Spleen (tissue), 7 donors: ENCODE measurements at regions not wholly inside any gene's neighbourhood (a gene's known extent, or its start where the extent isn't known, plus 50 kb on each side); places are given as distances from the start of the nearest gene placed in this dataset.

Experiments
- POLR2A ChIP-seq, 3 donors: fragments of 450-650 bp; IDR thresholded peaks; one replicate each; pipeline ENCODE4 v1.5.1; 2017; ENCODE audit warnings: antibody characterized with exemption in 3 of 3, mild to moderate bottlenecking in 1 of 3
- POLR2AphosphoS5 ChIP-seq, 3 donors: sonication (generic); formaldehyde crosslinking; IDR thresholded peaks; one replicate each; pipeline ENCODE4 v1.5.1; 2017; ENCODE audit warnings: antibody characterized with exemption in 3 of 3
- TF ChIP-seq, protein P1 (sequence below), 11 experiments: fragments of 200-600 bp in 7 of 11; fragments of 450-650 bp in 4 of 11; sonication (generic) in 4 of 11; IDR thresholded peaks in 8 of 11; conservative IDR thresholded peaks in 3 of 11; 1 replicate in 7 of 11; 2 replicates in 4 of 11; pipeline versions ENCODE4 v1.4.0 to v1.8.0; 2016 to 2021; ENCODE audit warnings: antibody characterized with exemption in 11 of 11, inconsistent platforms in 4 of 11, mild to moderate bottlenecking in 1 of 11
- donor health status: DM: no; HTN: no; CAD: no; lungs with moderate emphysema.
- donor health status: DM: no; HTN: no; CAD: no.
- donor health status: DM: no; HTN: no; CAD: no.

DNA sequence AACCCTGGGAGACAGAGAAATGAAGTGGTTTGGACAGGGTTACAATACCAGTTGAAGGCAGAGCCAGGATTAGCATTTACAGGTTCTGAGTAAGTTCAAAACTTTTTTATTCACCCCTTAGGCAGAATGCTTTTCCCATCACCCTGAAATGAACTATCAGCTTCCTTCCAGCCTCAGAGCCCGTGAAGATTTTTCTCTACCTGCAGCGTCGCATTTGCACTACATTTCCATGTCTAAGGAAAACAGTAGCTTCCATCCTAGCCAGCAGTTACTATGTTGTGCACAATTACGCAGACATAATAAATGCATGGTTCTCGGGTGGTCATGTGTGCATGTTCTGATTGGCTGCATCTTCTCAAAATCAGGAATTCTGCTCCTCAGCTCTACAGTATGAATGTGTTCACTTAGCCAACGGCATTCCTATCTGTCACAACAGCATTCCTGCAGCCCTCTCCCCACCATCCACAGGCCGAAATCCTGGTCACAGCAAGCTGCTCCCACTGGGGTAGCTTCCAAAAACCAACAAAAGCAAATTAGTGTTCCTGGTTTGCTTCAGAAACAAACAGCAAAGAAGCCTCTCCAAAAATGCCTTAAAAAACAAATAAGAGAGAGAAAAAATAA lies 510.8 kb upstream of the SEMA6D start:
- TF ChIP-seq, protein P1, sequence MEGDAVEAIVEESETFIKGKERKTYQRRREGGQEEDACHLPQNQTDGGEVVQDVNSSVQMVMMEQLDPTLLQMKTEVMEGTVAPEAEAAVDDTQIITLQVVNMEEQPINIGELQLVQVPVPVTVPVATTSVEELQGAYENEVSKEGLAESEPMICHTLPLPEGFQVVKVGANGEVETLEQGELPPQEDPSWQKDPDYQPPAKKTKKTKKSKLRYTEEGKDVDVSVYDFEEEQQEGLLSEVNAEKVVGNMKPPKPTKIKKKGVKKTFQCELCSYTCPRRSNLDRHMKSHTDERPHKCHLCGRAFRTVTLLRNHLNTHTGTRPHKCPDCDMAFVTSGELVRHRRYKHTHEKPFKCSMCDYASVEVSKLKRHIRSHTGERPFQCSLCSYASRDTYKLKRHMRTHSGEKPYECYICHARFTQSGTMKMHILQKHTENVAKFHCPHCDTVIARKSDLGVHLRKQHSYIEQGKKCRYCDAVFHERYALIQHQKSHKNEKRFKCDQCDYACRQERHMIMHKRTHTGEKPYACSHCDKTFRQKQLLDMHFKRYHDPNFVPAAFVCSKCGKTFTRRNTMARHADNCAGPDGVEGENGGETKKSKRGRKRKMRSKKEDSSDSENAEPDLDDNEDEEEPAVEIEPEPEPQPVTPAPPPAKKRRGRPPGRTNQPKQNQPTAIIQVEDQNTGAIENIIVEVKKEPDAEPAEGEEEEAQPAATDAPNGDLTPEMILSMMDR (IDR thresholded peaks at IDR 0.05 in 8 of 11, conservative IDR thresholded peaks at IDR 0.05 in 3 of 11) = no peak
- no peak for TF ChIP-seq POLR2A (IDR thresholded peaks at IDR 0.05)
- no peak for TF ChIP-seq POLR2AphosphoS5 (IDR thresholded peaks at IDR 0.05)
